D721Med (cell line): ENCODE measurements at regions not wholly inside any gene's neighbourhood (a gene's known extent, or its start where the extent isn't known, plus 50 kb on each side); places are given as distances from the start of the nearest gene placed in this dataset.
"Not testable (repeated sequence)": the region's sequence is repeated elsewhere in the genome, so short reads cannot be mapped to it uniquely, and the experiment has no call there.

Experiments used
- DNase-seq: peaks from one replicate; pipeline ENCODE4 v3.0.0; 2011; ENCODE audit warnings: low spot score; ENCODE audit not compliant: insufficient read length
- FAIRE-seq: peaks from 2 replicates; lab custom pipeline; 2011; peaks lifted over from hg19 to GRCh38; lab: Jason Lieb, UNC
- TF ChIP-seq, protein P1 (sequence below): IDR thresholded peaks from 2 replicates; pipeline ENCODE4 v1.5.1; 2012; ENCODE audit warnings: mild to moderate bottlenecking, control low read depth; ENCODE audit not compliant: insufficient read depth; ENCODE audit errors: missing control alignments

GRCh38 chr6:6453186-6453585 lies 132.7 kb upstream of the F13A1 start:
- no peak for DNase-seq
- no peak for FAIRE-seq
- TF ChIP-seq, protein P1, sequence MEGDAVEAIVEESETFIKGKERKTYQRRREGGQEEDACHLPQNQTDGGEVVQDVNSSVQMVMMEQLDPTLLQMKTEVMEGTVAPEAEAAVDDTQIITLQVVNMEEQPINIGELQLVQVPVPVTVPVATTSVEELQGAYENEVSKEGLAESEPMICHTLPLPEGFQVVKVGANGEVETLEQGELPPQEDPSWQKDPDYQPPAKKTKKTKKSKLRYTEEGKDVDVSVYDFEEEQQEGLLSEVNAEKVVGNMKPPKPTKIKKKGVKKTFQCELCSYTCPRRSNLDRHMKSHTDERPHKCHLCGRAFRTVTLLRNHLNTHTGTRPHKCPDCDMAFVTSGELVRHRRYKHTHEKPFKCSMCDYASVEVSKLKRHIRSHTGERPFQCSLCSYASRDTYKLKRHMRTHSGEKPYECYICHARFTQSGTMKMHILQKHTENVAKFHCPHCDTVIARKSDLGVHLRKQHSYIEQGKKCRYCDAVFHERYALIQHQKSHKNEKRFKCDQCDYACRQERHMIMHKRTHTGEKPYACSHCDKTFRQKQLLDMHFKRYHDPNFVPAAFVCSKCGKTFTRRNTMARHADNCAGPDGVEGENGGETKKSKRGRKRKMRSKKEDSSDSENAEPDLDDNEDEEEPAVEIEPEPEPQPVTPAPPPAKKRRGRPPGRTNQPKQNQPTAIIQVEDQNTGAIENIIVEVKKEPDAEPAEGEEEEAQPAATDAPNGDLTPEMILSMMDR, result no peak

DNA sequence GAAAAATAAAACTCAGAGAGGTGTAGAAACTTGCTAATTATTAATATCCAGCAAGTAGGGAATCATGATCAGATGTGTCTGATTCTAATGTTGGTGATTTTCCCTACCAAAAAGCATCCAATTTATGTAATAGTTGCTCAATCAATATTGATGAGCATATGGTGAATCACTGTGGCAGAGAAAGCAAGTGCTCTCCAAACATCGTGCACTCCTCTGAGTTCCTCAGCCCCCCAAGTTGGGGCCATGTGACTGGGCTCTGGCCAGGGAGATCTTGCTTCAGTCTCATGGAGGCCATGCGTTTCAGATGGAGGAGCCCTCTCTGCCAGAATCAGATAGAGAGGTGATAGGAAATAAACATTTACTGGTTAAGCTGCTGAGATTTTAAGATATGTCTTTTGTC lies 133.2 kb upstream of the LY86 start:
- no peak for FAIRE-seq
- no peak for DNase-seq
- TF ChIP-seq, protein P1, result no peak

- FAIRE-seq (no peak), DNase-seq (no peak)
- TF ChIP-seq, protein P1, result no peak
Measured at GRCh38 chr6:6458172-6458571, 130.3 kb upstream of the LY86 start.

DNA sequence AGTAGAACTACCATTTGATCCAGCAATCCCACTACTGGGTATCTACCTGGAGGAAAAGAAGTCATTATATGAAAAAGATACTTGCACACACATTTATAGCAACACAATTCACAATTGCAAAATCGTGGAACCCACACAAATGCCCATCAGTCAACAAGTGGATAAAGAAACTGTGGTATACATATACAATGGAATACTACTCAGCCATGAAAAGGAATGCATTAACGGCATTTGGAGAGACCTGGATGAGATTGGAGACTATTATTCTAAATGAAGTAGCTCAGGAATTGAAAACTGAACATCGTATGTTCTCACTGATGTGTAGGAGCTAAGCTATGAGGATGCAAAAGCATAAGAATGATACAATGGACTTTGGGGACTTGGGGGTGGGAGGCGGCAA lies 128.6 kb upstream of the LY86 start:
- not testable (repeated sequence) for DNase-seq, FAIRE-seq

DNA sequence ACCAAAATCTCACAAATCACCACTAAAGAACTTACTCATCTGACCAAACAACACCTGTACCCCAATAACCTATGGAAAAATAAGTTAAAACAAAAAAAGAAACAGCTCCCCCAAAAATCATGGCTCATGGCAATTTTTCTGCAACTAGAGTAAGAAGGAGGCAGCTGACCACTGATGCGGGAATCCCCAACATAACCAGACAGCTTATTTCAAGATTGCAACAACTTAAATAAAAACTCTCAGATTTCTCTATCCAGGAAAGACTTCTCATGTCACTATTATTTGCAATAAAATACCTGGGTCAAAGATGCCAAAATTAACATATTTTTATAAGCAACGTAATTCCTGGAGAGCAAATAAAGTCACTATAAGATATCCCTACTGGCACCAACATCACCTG lies 128.1 kb upstream of the LY86 start:
- DNase-seq (no peak), FAIRE-seq (no peak)
- TF ChIP-seq, protein P1, result no peak

- TF ChIP-seq, protein P1, result no peak
- FAIRE-seq (no peak), DNase-seq (no peak)
Measured at GRCh38 chr6:6461138-6461537, 127.4 kb upstream of the LY86 start.

GRCh38 chr6:6466967-6467761 lies 121.4 kb upstream of the LY86 start:
- no peak for FAIRE-seq
- TF ChIP-seq, protein P1, result no peak
- no peak for DNase-seq
